ENCODE measurements at regions not wholly inside any gene's neighbourhood (a gene's known extent, or its start where the extent isn't known, plus 50 kb on each side); places are given as distances from the start of the nearest gene placed in this dataset.

DNA sequence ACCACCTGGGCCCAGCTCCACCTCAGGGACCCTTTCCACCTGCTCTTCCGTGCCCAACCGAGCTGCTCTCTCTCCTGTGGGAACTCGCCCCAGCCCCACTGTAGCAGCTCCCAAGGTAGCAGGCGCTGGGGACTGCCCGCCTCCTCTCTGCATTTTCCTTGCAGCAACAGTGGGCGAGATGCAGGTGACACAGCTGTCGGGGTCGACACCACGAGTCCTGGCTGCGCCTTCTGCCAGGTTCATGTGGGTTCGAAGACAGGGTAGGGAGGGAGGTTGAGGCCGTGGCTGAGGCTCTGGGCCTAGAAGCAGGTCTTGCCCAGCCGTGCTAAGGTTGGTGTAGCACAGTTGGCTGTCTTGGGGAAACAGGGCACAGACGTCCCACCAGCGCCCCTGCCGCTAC is 245.2 kb upstream of the FSTL5 start:
- Histone ChIP-seq H3K4me1 (ENCODE audit: control insufficient read depth in 5 of 5, insufficient read depth in 5 of 5, low read length in 5 of 5) (no peaks in the 10 kb centered on the region), H3K27me3 (ENCODE audit: control insufficient read depth in 3 of 3, insufficient read depth in 3 of 3, low read length in 2 of 3) (no peaks in the 10 kb centered on the region), H3K27ac (ENCODE audit: low read depth in 1 of 2, low read length in 1 of 2) (no peak overlapping the region), H3K9ac (ENCODE audit: insufficient read depth in 1 of 2, low read length in 2 of 2) (no peak overlapping the region), H3K9me3 (ENCODE audit: control insufficient read depth in 4 of 4, insufficient read depth in 3 of 4, low read length in 3 of 4) (peaks cover 0 to 2% (median 0%) of the 10 kb centered on the region in 4 donors), H3K36me3 (ENCODE audit: control insufficient read depth in 4 of 4, insufficient read depth in 4 of 4, low read length in 4 of 4) (no peaks in the 10 kb centered on the region), H3K4me3 (no peak overlapping the region)
- DNase-seq (no peak), ATAC-seq (ENCODE audit: insufficient read depth, low FRiP score) (no peak)
- TF ChIP-seq, protein P1, sequence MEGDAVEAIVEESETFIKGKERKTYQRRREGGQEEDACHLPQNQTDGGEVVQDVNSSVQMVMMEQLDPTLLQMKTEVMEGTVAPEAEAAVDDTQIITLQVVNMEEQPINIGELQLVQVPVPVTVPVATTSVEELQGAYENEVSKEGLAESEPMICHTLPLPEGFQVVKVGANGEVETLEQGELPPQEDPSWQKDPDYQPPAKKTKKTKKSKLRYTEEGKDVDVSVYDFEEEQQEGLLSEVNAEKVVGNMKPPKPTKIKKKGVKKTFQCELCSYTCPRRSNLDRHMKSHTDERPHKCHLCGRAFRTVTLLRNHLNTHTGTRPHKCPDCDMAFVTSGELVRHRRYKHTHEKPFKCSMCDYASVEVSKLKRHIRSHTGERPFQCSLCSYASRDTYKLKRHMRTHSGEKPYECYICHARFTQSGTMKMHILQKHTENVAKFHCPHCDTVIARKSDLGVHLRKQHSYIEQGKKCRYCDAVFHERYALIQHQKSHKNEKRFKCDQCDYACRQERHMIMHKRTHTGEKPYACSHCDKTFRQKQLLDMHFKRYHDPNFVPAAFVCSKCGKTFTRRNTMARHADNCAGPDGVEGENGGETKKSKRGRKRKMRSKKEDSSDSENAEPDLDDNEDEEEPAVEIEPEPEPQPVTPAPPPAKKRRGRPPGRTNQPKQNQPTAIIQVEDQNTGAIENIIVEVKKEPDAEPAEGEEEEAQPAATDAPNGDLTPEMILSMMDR (IDR thresholded peaks at IDR 0.05; ENCODE audit: control extremely low read depth, extremely low read depth), result no peak
- 88 to 95% methylated on average over 16 of the region's 16 CpGs for WGBS, 2 donors

- H3K27ac ChIP-seq (ENCODE audit: low read depth in 1 of 2, low read length in 1 of 2), result no peak overlapping the region
- no peak overlapping the region for H3K4me3 ChIP-seq
- WGBS, 2 donors, result 90% methylated on average over 9 of the region's 9 CpGs
- TF ChIP-seq, protein P1 (IDR thresholded peaks at IDR 0.05; ENCODE audit: control extremely low read depth, extremely low read depth), result no peak
- H3K27me3 ChIP-seq (ENCODE audit: control insufficient read depth in 3 of 3, insufficient read depth in 3 of 3, low read length in 2 of 3), result no peaks in the 10 kb centered on the region
- H3K9ac ChIP-seq (ENCODE audit: insufficient read depth in 1 of 2, low read length in 2 of 2), result no peak overlapping the region
- H3K4me1 ChIP-seq (ENCODE audit: control insufficient read depth in 5 of 5, insufficient read depth in 5 of 5, low read length in 5 of 5), result peaks cover 0 to 4% (median 0%) of the 10 kb centered on the region in 5 donors
- ATAC-seq (ENCODE audit: insufficient read depth, low FRiP score), result no peak
- H3K36me3 ChIP-seq (ENCODE audit: control insufficient read depth in 4 of 4, insufficient read depth in 4 of 4, low read length in 4 of 4), result no peaks in the 10 kb centered on the region
- DNase-seq, result no peak
- peaks cover 0 to 2% (median 0%) of the 10 kb centered on the region in 4 donors for H3K9me3 ChIP-seq (ENCODE audit: control insufficient read depth in 4 of 4, insufficient read depth in 3 of 4, low read length in 3 of 4)
These were observed 244.5 kb upstream of the FSTL5 start for GRCh38 chr4:162408309-162408708.

DNA sequence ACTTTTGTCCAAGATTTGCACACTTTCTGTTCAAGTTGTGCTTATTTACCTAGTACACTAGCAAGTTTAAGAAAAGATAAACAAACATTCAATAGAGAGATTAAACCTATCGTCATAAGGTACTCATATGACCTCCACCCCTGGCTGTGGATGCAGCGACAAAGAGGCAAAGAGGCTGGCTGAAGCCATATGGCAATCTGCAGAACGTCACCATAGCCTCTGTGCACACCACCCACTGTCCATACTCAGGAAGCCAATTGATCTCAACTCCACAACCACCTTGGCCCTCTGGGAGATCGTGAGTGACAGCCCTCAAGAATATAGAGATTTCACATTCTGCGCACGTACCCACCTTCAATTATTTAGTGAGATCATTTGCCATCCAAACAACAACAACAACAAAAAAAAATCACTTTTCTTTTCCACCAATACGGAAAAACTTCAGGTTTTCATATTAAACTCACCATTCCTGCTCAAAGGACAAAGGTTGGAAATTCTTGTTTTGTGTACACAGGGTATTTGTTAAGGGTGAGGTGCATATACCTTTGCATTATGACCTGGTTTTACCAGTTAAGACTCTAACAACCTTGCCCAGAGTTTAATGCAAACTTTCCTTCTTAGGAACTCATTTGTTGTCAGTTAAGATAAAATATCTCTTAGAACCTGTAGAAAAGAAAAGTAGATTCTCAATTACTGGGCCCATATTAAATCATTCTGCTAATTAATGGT is 243.0 kb upstream of the FSTL5 start:
- no peaks in the 10 kb centered on the region for H3K36me3 ChIP-seq (ENCODE audit: control insufficient read depth in 4 of 4, insufficient read depth in 4 of 4, low read length in 4 of 4)
- H3K27me3 ChIP-seq (ENCODE audit: control insufficient read depth in 3 of 3, insufficient read depth in 3 of 3, low read length in 2 of 3), result no peaks in the 10 kb centered on the region
- no peak overlapping the region for H3K4me3 ChIP-seq
- H3K9me3 ChIP-seq (ENCODE audit: control insufficient read depth in 4 of 4, insufficient read depth in 3 of 4, low read length in 3 of 4), result peaks cover 0 to 2% (median 0%) of the 10 kb centered on the region in 4 donors
- 79 to 83% methylated on average over 7 of the region's 7 CpGs for WGBS, 2 donors
- TF ChIP-seq, protein P1 (IDR thresholded peaks at IDR 0.05; ENCODE audit: control extremely low read depth, extremely low read depth), result no peak
- peaks cover 0 to 4% (median 0%) of the 10 kb centered on the region in 5 donors for H3K4me1 ChIP-seq (ENCODE audit: control insufficient read depth in 5 of 5, insufficient read depth in 5 of 5, low read length in 5 of 5)
- ATAC-seq (ENCODE audit: insufficient read depth, low FRiP score) (no peak), DNase-seq (no peak)
- no peak overlapping the region for H3K27ac ChIP-seq (ENCODE audit: low read depth in 1 of 2, low read length in 1 of 2)
- H3K9ac ChIP-seq (ENCODE audit: insufficient read depth in 1 of 2, low read length in 2 of 2), result no peak overlapping the region

Data from lung (tissue), 11 donors.